ENCODE measurements at regions not wholly inside any gene's neighbourhood (a gene's known extent, or its start where the extent isn't known, plus 50 kb on each side); places are given as distances from the start of the nearest gene placed in this dataset.
A peak's percentile ranks its signal among the peaks of the same experiment; 100 is the strongest.

GRCh38 chr5:58122848-58123392, 337.0 kb downstream of the PLK2 start:
- no peak for TF ChIP-seq TEAD4 (IDR thresholded peaks at IDR 0.05; ENCODE audit: low read depth, low read length)
- no peak for TF ChIP-seq KDM5A (IDR thresholded peaks at IDR 0.05; ENCODE audit: low read length)
- no peak for TF ChIP-seq SAP30 (IDR thresholded peaks at IDR 0.05; ENCODE audit: insufficient read depth, insufficient replicate concordance, low read length)
- no peak for TF ChIP-seq E2F6 (IDR thresholded peaks at IDR 0.05)
- TF ChIP-seq CHD2 (IDR thresholded peaks at IDR 0.05; ENCODE audit: low read length): no peak
- TF ChIP-seq ATF3 (IDR thresholded peaks at IDR 0.05; ENCODE audit: insufficient read depth, low read depth, low read length): no peak
- no peak for TF ChIP-seq SP4 (IDR thresholded peaks at IDR 0.05; ENCODE audit: low read length)
- no peak for TF ChIP-seq SIN3A (conservative IDR thresholded peaks at IDR 0.05 in 1 of 2, IDR thresholded peaks at IDR 0.05 in 1 of 2; ENCODE audit: low read depth in 1 of 2, low read length in 2 of 2)
- no peak for TF ChIP-seq FOSL1 (IDR thresholded peaks at IDR 0.05; ENCODE audit: insufficient read depth, low read depth, low read length)
- no peak for TF ChIP-seq SRF (IDR thresholded peaks at IDR 0.05; ENCODE audit: low read depth, low read length)
- H3K27ac ChIP-seq (ENCODE audit: low read depth, low read length): no peak overlapping the region
- DNase-seq (ENCODE audit: low read depth in 1 of 2, low spot score in 2 of 2) (no peak), FAIRE-seq (no peak)
- no peaks in the 10 kb centered on the region for H3K9me3 ChIP-seq (ENCODE audit: insufficient read depth in 2 of 2, low read depth in 1 of 2, low read length in 1 of 2)
- WGBS, 2 experiments (ENCODE audit: extremely low coverage in 1 of 2, insufficient coverage in 1 of 2, insufficient read length in 1 of 2, insufficient replicate concordance in 2 of 2, low coverage in 1 of 2, low lambda C conversion rate in 2 of 2, missing lambda C conversion rate in 1 of 2): 92% methylated on average over 3 of the region's 3 CpGs; no CpG with 5 or more reads in 1 of the 2 experiments
- H3K4me2 ChIP-seq (ENCODE audit: insufficient read depth in 1 of 2, low read depth in 2 of 2, low read length in 2 of 2): no peak overlapping the region
- H3K4me1 ChIP-seq (replicated peaks in 1 of 4; ENCODE audit: control insufficient read depth in 3 of 4, insufficient read depth in 4 of 4, low read length in 3 of 4): no peaks in the 10 kb centered on the region
- H3K14ac ChIP-seq (ENCODE audit: insufficient read length): no peak overlapping the region
- no peak overlapping the region for H3K4me3 ChIP-seq (ENCODE audit: extremely low read depth in 1 of 4, insufficient read depth in 2 of 4, low read depth in 3 of 4, low read length in 4 of 4)
- no peaks in the 10 kb centered on the region for H3K23me2 ChIP-seq (ENCODE audit: low read depth, low read length)
- H3K79me2 ChIP-seq (ENCODE audit: control insufficient read depth in 1 of 2, insufficient read depth in 2 of 2, low read length in 2 of 2): no peaks in the 10 kb centered on the region
- H3K23ac ChIP-seq (ENCODE audit: insufficient read length): no peak overlapping the region
- H3K79me1 ChIP-seq (ENCODE audit: low read depth, low read length): no peaks in the 10 kb centered on the region
- no peaks in the 10 kb centered on the region for H4K20me1 ChIP-seq (replicated peaks in 1 of 2; ENCODE audit: control insufficient read depth in 1 of 2, insufficient read depth in 2 of 2, low read length in 2 of 2)
- H4K91ac ChIP-seq (replicated peaks; ENCODE audit: insufficient read length, low read length): no peak overlapping the region
- ChIA-PET POLR2A (ENCODE audit: partially characterized antibody) (no interaction called here), CTCF (ENCODE audit: partially characterized antibody) (interaction anchor here (0.6 kb wide), 1 partner anchor 340 kb away, joined by 4 read pairs; no protein-coding TSS in a partner anchor)
- H4K5ac ChIP-seq (ENCODE audit: insufficient read length, low read depth, low read length): no peak overlapping the region
- no peak overlapping the region for H3K56ac ChIP-seq (replicated peaks; ENCODE audit: insufficient read length, low read depth, low read length)
- H4K8ac ChIP-seq (ENCODE audit: extremely low read depth, insufficient read depth, low read length): no peak overlapping the region
- no peak overlapping the region for H2AK5ac ChIP-seq (ENCODE audit: low read depth, low read length)
- no peak overlapping the region for H2BK20ac ChIP-seq (ENCODE audit: low read length)
- H2BK5ac ChIP-seq (ENCODE audit: low read depth, low read length): no peak overlapping the region
- no peak overlapping the region for H2BK12ac ChIP-seq (ENCODE audit: low read depth, low read length)
- 0 out of 2 replicates have a peak overlapping the region, but pooled peaks have one; percentile 71 for H2AFZ ChIP-seq (ENCODE audit: low read length)
- no peak overlapping the region for H2BK120ac ChIP-seq (replicated peaks; ENCODE audit: low read depth, low read length)
- H3K27me3 ChIP-seq (replicated peaks in 1 of 4; ENCODE audit: control insufficient read depth in 3 of 4, extremely low read depth in 1 of 4, insufficient read depth in 3 of 4, low read length in 3 of 4): no peaks in the 10 kb centered on the region
- no peak overlapping the region for H3K4ac ChIP-seq (replicated peaks; ENCODE audit: insufficient read length, low read depth, low read length)
- no peaks in the 10 kb centered on the region for H3K36me3 ChIP-seq (ENCODE audit: control insufficient read depth in 2 of 4, insufficient read depth in 4 of 4, low read length in 3 of 4)
- H3K9ac ChIP-seq (replicated peaks in 1 of 4; ENCODE audit: extremely low read depth in 1 of 4, low read depth in 3 of 4, low read length in 3 of 4): no peak overlapping the region
- no peak overlapping the region for H2BK15ac ChIP-seq (ENCODE audit: low read length)
- no peak overlapping the region for H3K18ac ChIP-seq (ENCODE audit: extremely low read depth, low read length)

All from H1 (cell line).